Tibial artery (tissue), 4 donors: ENCODE measurements at regions not wholly inside any gene's neighbourhood (a gene's known extent, or its start where the extent isn't known, plus 50 kb on each side); places are given as distances from the start of the nearest gene placed in this dataset.

Experiments used
- DNase-seq, 2 donors: peaks; one replicate each; pipeline ENCODE4 v3.0.0-alpha.2; 2019
- H3K27ac ChIP-seq, 2 donors: fragments of 200-600 bp; sonication (generic) in 1 of 2; 1 replicate in 1 of 2; 2 replicates in 1 of 2; pipeline ENCODE4 v1.5.1; 2018 to 2019; ENCODE audit warnings: mild to moderate bottlenecking in 1 of 2
- H3K27me3 ChIP-seq, 2 donors: fragments of 200-600 bp; sonication (generic) in 1 of 2; one replicate each; pipeline versions ENCODE4 v1.5.1 to v1.6.0; 2016 to 2019
- H3K36me3 ChIP-seq, 3 donors: fragments of 200-600 bp; sonication (generic) in 2 of 3; one replicate each; pipeline ENCODE4 v1.5.1; 2016 to 2019; ENCODE audit warnings: mild to moderate bottlenecking in 2 of 3
- H3K4me1 ChIP-seq, 4 donors: fragments of 200-600 bp; sonication (generic) in 2 of 4; 1 replicate in 3 of 4; 2 replicates in 1 of 4; pipeline ENCODE4 v1.5.1; 2016 to 2019
- H3K4me3 ChIP-seq, 2 donors: fragments of 200-600 bp; sonication (generic) in 1 of 2; 1 replicate in 1 of 2; 2 replicates in 1 of 2; pipeline ENCODE4 v1.5.1; 2018 to 2019; ENCODE audit warnings: mild to moderate bottlenecking in 2 of 2
- H3K9me3 ChIP-seq, 3 donors: fragments of 200-600 bp; sonication (generic) in 1 of 3; one replicate each; pipeline ENCODE4 v1.5.1; 2016 to 2019
- CTCF ChIP-seq, 2 experiments: fragments of 200-600 bp in 1 of 2; fragments of 450-650 bp in 1 of 2; IDR thresholded peaks; one replicate each; pipeline ENCODE4 v1.5.1; 2017 to 2019; ENCODE audit warnings: antibody characterized with exemption in 2 of 2, mild to moderate bottlenecking in 1 of 2, moderate library complexity in 1 of 2
- intact Hi-C: fragments of 100-400 bp; cut with DNase I; formaldehyde crosslinking; loops from one replicate; pipeline ENCODE4 v1.15.0; 2023; ENCODE audit warnings: low total_unique reads

GRCh38 chr9:88820055-88820454, 171.2 kb upstream of the S1PR3 start:
- no peaks in the 10 kb centered on the region for H3K27me3 ChIP-seq
- DNase-seq, result no peak
- H3K4me1 ChIP-seq, result peaks cover 0 to 13% (median 7%) of the 10 kb centered on the region in 4 donors
- no peak overlapping the region for H3K4me3 ChIP-seq
- no peaks in the 10 kb centered on the region for H3K9me3 ChIP-seq
- no peak overlapping the region for H3K27ac ChIP-seq
- no peak for TF ChIP-seq CTCF (IDR thresholded peaks at IDR 0.05)
- H3K36me3 ChIP-seq, result no peaks in the 10 kb centered on the region
- intact Hi-C loops, result no loop called here

- H3K36me3 ChIP-seq, result no peaks in the 10 kb centered on the region
- no peak for TF ChIP-seq CTCF (IDR thresholded peaks at IDR 0.05)
- no peaks in the 10 kb centered on the region for H3K27me3 ChIP-seq
- H3K27ac ChIP-seq, result no peak overlapping the region
- DNase-seq, result no peak
- intact Hi-C loops, result no loop called here
- H3K9me3 ChIP-seq, result no peaks in the 10 kb centered on the region
- peaks cover 0 to 10% (median 4%) of the 10 kb centered on the region in 4 donors for H3K4me1 ChIP-seq
- H3K4me3 ChIP-seq, result no peak overlapping the region
Measured at GRCh38 chr9:88821033-88821745, 170.1 kb upstream of the S1PR3 start.

GRCh38 chr9:88821746-88822106, 169.5 kb upstream of the S1PR3 start:
- Histone ChIP-seq H3K9me3 (no peaks in the 10 kb centered on the region), H3K27ac (no peak overlapping the region), H3K4me3 (no peak overlapping the region), H3K36me3 (no peaks in the 10 kb centered on the region), H3K4me1 (peaks cover 0 to 10% (median 4%) of the 10 kb centered on the region in 4 donors), H3K27me3 (no peaks in the 10 kb centered on the region)
- no peak for TF ChIP-seq CTCF (IDR thresholded peaks at IDR 0.05)
- no peak for DNase-seq
- intact Hi-C loops, result no loop called here

GRCh38 chr9:88824711-88825110, 166.6 kb upstream of the S1PR3 start:
- no peak for TF ChIP-seq CTCF (IDR thresholded peaks at IDR 0.05)
- intact Hi-C loops, result no loop called here
- Histone ChIP-seq H3K27me3 (no peaks in the 10 kb centered on the region), H3K27ac (no peak overlapping the region), H3K4me3 (no peak overlapping the region), H3K36me3 (no peaks in the 10 kb centered on the region), H3K4me1 (peaks cover 0 to 15% (median 3%) of the 10 kb centered on the region in 4 donors), H3K9me3 (no peaks in the 10 kb centered on the region)
- DNase-seq, result no peak

- intact Hi-C loops, result no loop called here
- no peak for TF ChIP-seq CTCF (IDR thresholded peaks at IDR 0.05)
- no peak for DNase-seq
- Histone ChIP-seq H3K4me1 (peaks cover 0 to 15% (median 3%) of the 10 kb centered on the region in 4 donors), H3K27me3 (no peaks in the 10 kb centered on the region), H3K4me3 (no peak overlapping the region), H3K36me3 (no peaks in the 10 kb centered on the region), H3K9me3 (no peaks in the 10 kb centered on the region), H3K27ac (no peak overlapping the region)
Measured at GRCh38 chr9:88826181-88826580, 165.1 kb upstream of the S1PR3 start.
